HFF-Myc (cell line): ENCODE measurements at regions not wholly inside any gene's neighbourhood (a gene's known extent, or its start where the extent isn't known, plus 50 kb on each side); places are given as distances from the start of the nearest gene placed in this dataset.
"Not testable (repeated sequence)": the region's sequence is repeated elsewhere in the genome, so short reads cannot be mapped to it uniquely, and the experiment has no call there.

Experiments used
- DNase-seq: peaks from one replicate; pipeline ENCODE4 v3.0.0-alpha.2; 2011; ENCODE audit warnings: low read depth; ENCODE audit errors: extremely low read depth
- H3K4me3 ChIP-seq: replicated peaks from 2 replicates; pipeline ENCODE4 v1.5.1; 2011; ENCODE audit warnings: low read depth, mild to moderate bottlenecking, control low read depth, low read length
- CTCF ChIP-seq: IDR thresholded peaks from 2 replicates; pipeline ENCODE4 v1.5.1; 2012; ENCODE audit warnings: mild to moderate bottlenecking, low read depth, low read length, control low read depth; ENCODE audit errors: missing control alignments

GRCh38 chr6:135604035-135604860 lies 106.7 kb upstream of the AHI1 start:
- DNase-seq, result no peak
- no peak for TF ChIP-seq CTCF
- H3K4me3 ChIP-seq, result no peak overlapping the region

GRCh38 chr6:135605278-135605790 lies 107.8 kb upstream of the AHI1 start:
- no peak overlapping the region for H3K4me3 ChIP-seq
- TF ChIP-seq CTCF, result no peak
- DNase-seq, result no peak

DNA sequence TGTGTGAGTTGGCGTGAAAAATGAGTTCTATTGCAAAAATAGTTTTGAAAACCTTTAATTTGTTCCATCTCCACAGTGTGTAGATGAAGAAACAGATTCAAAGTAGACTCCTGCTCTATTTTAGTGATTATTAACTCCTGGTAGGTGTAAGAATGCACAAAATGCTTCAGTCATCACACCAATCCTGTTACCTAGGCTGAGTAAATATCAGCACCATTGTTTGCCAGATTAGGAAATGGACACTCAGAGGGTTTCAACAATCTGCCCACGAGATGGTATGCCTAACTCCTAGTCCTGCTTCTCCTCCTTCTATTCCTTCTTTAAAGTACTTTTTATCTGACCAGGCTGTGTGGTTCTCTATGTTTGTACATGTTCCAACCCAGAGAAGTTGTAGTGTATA lies 108.9 kb upstream of the AHI1 start:
- no peak overlapping the region for H3K4me3 ChIP-seq
- TF ChIP-seq CTCF, result no peak
- DNase-seq, result no peak

DNA sequence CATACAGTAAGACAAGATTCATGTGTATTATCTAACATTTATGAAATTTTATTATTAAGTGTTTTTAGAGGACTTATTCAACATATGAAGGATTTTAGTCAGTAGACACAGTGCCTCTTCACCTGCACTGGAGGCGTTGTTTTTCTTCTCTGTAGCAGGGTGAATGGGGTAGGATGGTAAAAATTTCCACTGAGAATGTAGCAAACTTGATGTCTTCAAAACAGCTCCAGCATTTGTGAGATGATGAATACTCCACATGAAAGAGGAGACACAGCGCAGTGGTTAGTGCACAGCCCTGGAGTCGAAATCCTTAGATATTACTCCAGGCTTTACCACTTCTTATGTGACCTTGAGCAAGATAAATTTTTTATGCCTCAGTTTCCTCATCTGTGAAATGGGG lies 110.5 kb upstream of the AHI1 start:
- H3K4me3 ChIP-seq, result no peak overlapping the region
- no peak for TF ChIP-seq CTCF
- no peak for DNase-seq

GRCh38 chr6:135610192-135610591 lies 112.7 kb upstream of the AHI1 start:
- H3K4me3 ChIP-seq, DNase-seq: not testable (repeated sequence)

DNA sequence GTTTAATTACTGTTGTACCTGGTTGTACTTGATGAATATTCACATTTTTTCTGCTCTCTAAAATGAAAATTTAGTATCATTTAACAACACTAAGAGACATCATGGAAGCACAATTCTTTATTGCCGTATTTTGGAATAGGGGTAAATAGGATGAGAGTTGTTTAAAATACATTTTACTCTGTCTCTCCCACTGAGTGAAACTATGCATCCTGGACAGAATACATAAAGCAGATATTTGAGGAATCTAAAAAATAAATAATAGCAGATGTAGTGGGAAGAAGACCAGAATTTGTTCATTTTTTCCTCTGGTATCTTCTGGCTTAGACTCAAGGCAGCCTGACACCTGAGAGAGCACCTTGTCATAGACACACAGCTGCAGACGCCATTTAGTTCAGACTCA lies 119.1 kb upstream of the AHI1 start:
- no peak for DNase-seq
- H3K4me3 ChIP-seq, result no peak overlapping the region
- TF ChIP-seq CTCF, result no peak

- no peak for TF ChIP-seq CTCF
- no peak for DNase-seq
- H3K4me3 ChIP-seq, result no peak overlapping the region
Observed at GRCh38 chr6:135617222-135617621, 119.7 kb upstream of the AHI1 start.
